ENCODE measurements at regions not wholly inside any gene's neighbourhood (a gene's known extent, or its start where the extent isn't known, plus 50 kb on each side); places are given as distances from the start of the nearest gene placed in this dataset.
"Not testable (repeated sequence)": the region's sequence is repeated elsewhere in the genome, so short reads cannot be mapped to it uniquely, and the experiment has no call there.

GRCh38 chr6:140192018-140192417 is 817.6 kb upstream of the CITED2 start:
- no peak for TF ChIP-seq CTCF (IDR thresholded peaks at IDR 0.05; ENCODE audit: insufficient read depth, low read length)
- H3K4me3 ChIP-seq (ENCODE audit: low read depth, low read length), result no peak overlapping the region
- no peak for DNase-seq (ENCODE audit: low read depth)

- H3K4me3 ChIP-seq (ENCODE audit: low read depth, low read length); DNase-seq (ENCODE audit: low read depth): not testable (repeated sequence)
These were observed 814.8 kb upstream of the CITED2 start for GRCh38 chr6:140189263-140189662.

- TF ChIP-seq CTCF (IDR thresholded peaks at IDR 0.05; ENCODE audit: insufficient read depth, low read length), result no peak
- no peak overlapping the region for H3K4me3 ChIP-seq (ENCODE audit: low read depth, low read length)
- DNase-seq (ENCODE audit: low read depth), result no peak
These were observed 811.5 kb upstream of the CITED2 start for GRCh38 chr6:140185991-140186390.

- DNase-seq (ENCODE audit: low read depth), result peak; percentile 36
- no peak for TF ChIP-seq CTCF (IDR thresholded peaks at IDR 0.05; ENCODE audit: insufficient read depth, low read length)
- no peak overlapping the region for H3K4me3 ChIP-seq (ENCODE audit: low read depth, low read length)
These were observed 809.4 kb upstream of the CITED2 start for GRCh38 chr6:140183881-140184280.

- H3K4me3 ChIP-seq (ENCODE audit: low read depth, low read length), result no peak overlapping the region
- DNase-seq (ENCODE audit: low read depth), result no peak
- no peak for TF ChIP-seq CTCF (IDR thresholded peaks at IDR 0.05; ENCODE audit: insufficient read depth, low read length)
These were observed 808.4 kb upstream of the CITED2 start for GRCh38 chr6:140182821-140183220.

- no peak for TF ChIP-seq CTCF (IDR thresholded peaks at IDR 0.05; ENCODE audit: insufficient read depth, low read length)
- no peak for DNase-seq (ENCODE audit: low read depth)
These were observed 807.4 kb upstream of the CITED2 start for GRCh38 chr6:140181876-140182275.

GRCh38 chr6:140180306-140180705 is 805.9 kb upstream of the CITED2 start:
- no peak overlapping the region for H3K4me3 ChIP-seq (ENCODE audit: low read depth, low read length)
- DNase-seq (ENCODE audit: low read depth), result no peak
- TF ChIP-seq CTCF (IDR thresholded peaks at IDR 0.05; ENCODE audit: insufficient read depth, low read length), result no peak

More at GRCh38 chr6:140181876-140182275, 807.4 kb upstream of the CITED2 start:
- no peak overlapping the region for H3K4me3 ChIP-seq (ENCODE audit: low read depth, low read length)
